ENCODE measurements at regions not wholly inside any gene's neighbourhood (a gene's known extent, or its start where the extent isn't known, plus 50 kb on each side); places are given as distances from the start of the nearest gene placed in this dataset.

GRCh38 chr2:53438100-53438499 lies 329.5 kb upstream of the CHAC2 start:
- Histone ChIP-seq H3K9me3 (ENCODE audit: insufficient read depth, low read depth, low read length) (no peaks in the 10 kb centered on the region), H3K4me1 (ENCODE audit: control insufficient read depth in 1 of 2, insufficient read depth in 2 of 2, low read length in 2 of 2) (no peaks in the 10 kb centered on the region), H2BK5ac (ENCODE audit: low read depth, low read length, poor library complexity) (no peak overlapping the region), H3K79me1 (ENCODE audit: low read length) (no peaks in the 10 kb centered on the region), H2BK120ac (ENCODE audit: insufficient read depth, low read length, poor library complexity) (no peak overlapping the region), H3K27ac (ENCODE audit: low read depth, low read length) (no peak overlapping the region), H3K18ac (ENCODE audit: low read length) (no peak overlapping the region), H3K4me3 (ENCODE audit: low read depth, low read length) (no peak overlapping the region), H4K91ac (ENCODE audit: low read depth, low read length) (no peak overlapping the region), H4K12ac (ENCODE audit: low read depth, low read length) (no peak overlapping the region), H3K27me3 (ENCODE audit: insufficient read depth, low read length) (no peaks in the 10 kb centered on the region), H3K4me2 (ENCODE audit: low read length) (no peak overlapping the region), H3K36me3 (ENCODE audit: control insufficient read depth in 1 of 2, insufficient read depth in 2 of 2, low read length in 2 of 2) (no peaks in the 10 kb centered on the region), H3K4ac (ENCODE audit: low read depth, low read length) (no peak overlapping the region), H2BK12ac (ENCODE audit: low read length) (no peak overlapping the region), H2AK5ac (ENCODE audit: low read length) (no peak overlapping the region), H3K79me2 (ENCODE audit: control insufficient read depth, insufficient read depth, low read length, poor library complexity) (no peaks in the 10 kb centered on the region), H3K9ac (ENCODE audit: low read length) (no peak overlapping the region), H3K14ac (ENCODE audit: low read length) (no peak overlapping the region), H3K23ac (ENCODE audit: low read length) (no peak overlapping the region), H2AFZ (ENCODE audit: insufficient read depth, low read length, poor library complexity) (no peak overlapping the region), H4K8ac (ENCODE audit: low read depth, low read length) (no peak overlapping the region)
- no CpG with 5 or more reads among the region's 1 CpG for WGBS (ENCODE audit: extremely low coverage, insufficient coverage, insufficient read length)
- no peak for DNase-seq

DNA sequence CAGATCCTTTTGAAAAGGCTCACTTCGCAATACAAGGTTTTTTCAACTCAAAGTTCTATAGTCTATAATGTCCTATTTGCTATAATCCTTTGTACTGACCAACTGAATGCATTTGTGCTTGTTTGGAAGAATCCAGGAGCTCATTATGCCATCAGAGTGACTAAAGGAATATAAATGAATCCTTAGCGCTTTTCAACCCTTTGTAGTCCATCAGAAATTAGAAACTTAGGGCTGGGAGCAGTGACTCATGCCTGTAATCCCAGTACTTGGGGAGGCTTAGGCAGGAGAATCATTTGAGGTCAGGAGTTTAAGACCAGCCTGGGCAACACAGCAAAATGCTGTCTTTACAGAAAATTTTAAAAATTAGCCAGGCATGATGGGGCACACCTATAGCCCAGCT lies 330.2 kb upstream of the CHAC2 start:
- Histone ChIP-seq H3K9ac (ENCODE audit: low read length) (no peak overlapping the region), H3K9me3 (ENCODE audit: insufficient read depth, low read depth, low read length) (no peaks in the 10 kb centered on the region), H3K4me3 (ENCODE audit: low read depth, low read length) (no peak overlapping the region), H4K91ac (ENCODE audit: low read depth, low read length) (no peak overlapping the region), H3K23ac (ENCODE audit: low read length) (no peak overlapping the region), H2BK120ac (ENCODE audit: insufficient read depth, low read length, poor library complexity) (no peak overlapping the region), H4K8ac (ENCODE audit: low read depth, low read length) (no peak overlapping the region), H3K27ac (ENCODE audit: low read depth, low read length) (no peak overlapping the region), H3K18ac (ENCODE audit: low read length) (no peak overlapping the region), H3K79me2 (ENCODE audit: control insufficient read depth, insufficient read depth, low read length, poor library complexity) (no peaks in the 10 kb centered on the region), H2BK5ac (ENCODE audit: low read depth, low read length, poor library complexity) (no peak overlapping the region), H4K12ac (ENCODE audit: low read depth, low read length) (no peak overlapping the region), H2AFZ (ENCODE audit: insufficient read depth, low read length, poor library complexity) (no peak overlapping the region), H3K4me1 (ENCODE audit: control insufficient read depth in 1 of 2, insufficient read depth in 2 of 2, low read length in 2 of 2) (no peaks in the 10 kb centered on the region), H2AK5ac (ENCODE audit: low read length) (no peak overlapping the region), H2BK12ac (ENCODE audit: low read length) (no peak overlapping the region), H3K4me2 (ENCODE audit: low read length) (no peak overlapping the region), H3K4ac (ENCODE audit: low read depth, low read length) (no peak overlapping the region), H3K79me1 (ENCODE audit: low read length) (no peaks in the 10 kb centered on the region), H3K36me3 (ENCODE audit: control insufficient read depth in 1 of 2, insufficient read depth in 2 of 2, low read length in 2 of 2) (no peaks in the 10 kb centered on the region), H3K14ac (ENCODE audit: low read length) (no peak overlapping the region), H3K27me3 (ENCODE audit: insufficient read depth, low read length) (no peaks in the 10 kb centered on the region)
- WGBS (ENCODE audit: extremely low coverage, insufficient coverage, insufficient read length) = no CpG with 5 or more reads among the region's 2 CpGs
- no peak for DNase-seq

GRCh38 chr2:53436882-53437281 lies 330.7 kb upstream of the CHAC2 start:
- Histone ChIP-seq H3K27ac (ENCODE audit: low read depth, low read length) (no peak overlapping the region), H3K36me3 (ENCODE audit: control insufficient read depth in 1 of 2, insufficient read depth in 2 of 2, low read length in 2 of 2) (no peaks in the 10 kb centered on the region), H2BK12ac (ENCODE audit: low read length) (no peak overlapping the region), H4K12ac (ENCODE audit: low read depth, low read length) (no peak overlapping the region), H4K8ac (ENCODE audit: low read depth, low read length) (no peak overlapping the region), H3K18ac (ENCODE audit: low read length) (no peak overlapping the region), H3K79me1 (ENCODE audit: low read length) (no peaks in the 10 kb centered on the region), H2BK120ac (ENCODE audit: insufficient read depth, low read length, poor library complexity) (no peak overlapping the region), H3K79me2 (ENCODE audit: control insufficient read depth, insufficient read depth, low read length, poor library complexity) (no peaks in the 10 kb centered on the region), H3K23ac (ENCODE audit: low read length) (no peak overlapping the region), H3K14ac (ENCODE audit: low read length) (no peak overlapping the region), H2BK5ac (ENCODE audit: low read depth, low read length, poor library complexity) (no peak overlapping the region), H3K4me3 (ENCODE audit: low read depth, low read length) (no peak overlapping the region), H3K27me3 (ENCODE audit: insufficient read depth, low read length) (no peaks in the 10 kb centered on the region), H3K9me3 (ENCODE audit: insufficient read depth, low read depth, low read length) (no peaks in the 10 kb centered on the region), H3K4me1 (ENCODE audit: control insufficient read depth in 1 of 2, insufficient read depth in 2 of 2, low read length in 2 of 2) (no peaks in the 10 kb centered on the region), H3K4me2 (ENCODE audit: low read length) (no peak overlapping the region), H4K91ac (ENCODE audit: low read depth, low read length) (no peak overlapping the region), H3K4ac (ENCODE audit: low read depth, low read length) (no peak overlapping the region), H2AFZ (ENCODE audit: insufficient read depth, low read length, poor library complexity) (no peak overlapping the region), H2AK5ac (ENCODE audit: low read length) (no peak overlapping the region), H3K9ac (ENCODE audit: low read length) (no peak overlapping the region)
- no peak for DNase-seq
- no CpG with 5 or more reads among the region's 4 CpGs for WGBS (ENCODE audit: extremely low coverage, insufficient coverage, insufficient read length)

- H3K4ac ChIP-seq (ENCODE audit: low read depth, low read length) = no peak overlapping the region
- H4K8ac ChIP-seq (ENCODE audit: low read depth, low read length) = no peak overlapping the region
- no peak overlapping the region for H3K4me3 ChIP-seq (ENCODE audit: low read depth, low read length)
- H2AFZ ChIP-seq (ENCODE audit: insufficient read depth, low read length, poor library complexity) = no peak overlapping the region
- H3K27ac ChIP-seq (ENCODE audit: low read depth, low read length) = no peak overlapping the region
- no CpG with 5 or more reads among the region's 2 CpGs for WGBS (ENCODE audit: extremely low coverage, insufficient coverage, insufficient read length)
- H3K4me2 ChIP-seq (ENCODE audit: low read length) = no peak overlapping the region
- no peak overlapping the region for H4K91ac ChIP-seq (ENCODE audit: low read depth, low read length)
- no peaks in the 10 kb centered on the region for H3K4me1 ChIP-seq (ENCODE audit: control insufficient read depth in 1 of 2, insufficient read depth in 2 of 2, low read length in 2 of 2)
- H2AK5ac ChIP-seq (ENCODE audit: low read length) = no peak overlapping the region
- H2BK120ac ChIP-seq (ENCODE audit: insufficient read depth, low read length, poor library complexity) = no peak overlapping the region
- H2BK5ac ChIP-seq (ENCODE audit: low read depth, low read length, poor library complexity) = no peak overlapping the region
- no peak for DNase-seq
- H3K9me3 ChIP-seq (ENCODE audit: insufficient read depth, low read depth, low read length) = no peaks in the 10 kb centered on the region
- no peaks in the 10 kb centered on the region for H3K79me2 ChIP-seq (ENCODE audit: control insufficient read depth, insufficient read depth, low read length, poor library complexity)
- H3K27me3 ChIP-seq (ENCODE audit: insufficient read depth, low read length) = no peaks in the 10 kb centered on the region
- no peaks in the 10 kb centered on the region for H3K79me1 ChIP-seq (ENCODE audit: low read length)
- no peak overlapping the region for H3K18ac ChIP-seq (ENCODE audit: low read length)
- H3K9ac ChIP-seq (ENCODE audit: low read length) = no peak overlapping the region
- no peak overlapping the region for H3K14ac ChIP-seq (ENCODE audit: low read length)
- H4K12ac ChIP-seq (ENCODE audit: low read depth, low read length) = no peak overlapping the region
- H3K36me3 ChIP-seq (ENCODE audit: control insufficient read depth in 1 of 2, insufficient read depth in 2 of 2, low read length in 2 of 2) = no peaks in the 10 kb centered on the region
- H2BK12ac ChIP-seq (ENCODE audit: low read length) = no peak overlapping the region
- no peak overlapping the region for H3K23ac ChIP-seq (ENCODE audit: low read length)
Observed at GRCh38 chr2:53435610-53436009, 332.0 kb upstream of the CHAC2 start.

Measured in trophoblast cell (in vitro differentiated cells and primary cell).